Hepatocyte (in vitro differentiated cells): ENCODE measurements at regions not wholly inside any gene's neighbourhood (a gene's known extent, or its start where the extent isn't known, plus 50 kb on each side); places are given as distances from the start of the nearest gene placed in this dataset.

ENCODE experiments used
- DNase-seq: peaks from one replicate; pipeline ENCODE4 v3.0.0-alpha.2; 2016; ENCODE audit warnings: low spot score
- H2AFZ ChIP-seq: fragments of 200-600 bp; sonication (generic); 2 replicates; pipeline ENCODE4 v1.6.0; 2016; ENCODE audit warnings: antibody characterized with exemption, mild to moderate bottlenecking
- H3K27ac ChIP-seq: fragments of 200-600 bp; sonication (generic); 2 replicates; pipeline ENCODE4 v1.5.1; 2016; ENCODE audit warnings: mild to moderate bottlenecking
- H3K27me3 ChIP-seq: fragments of 200-600 bp; sonication (generic); 2 replicates; pipeline ENCODE4 v1.6.1; 2016
- H3K36me3 ChIP-seq: fragments of 200-600 bp; sonication (generic); replicated peaks from 2 replicates; pipeline ENCODE4 v1.5.1; 2016; ENCODE audit warnings: low read depth; ENCODE audit not compliant: insufficient read depth
- H3K4me1 ChIP-seq: fragments of 200-600 bp; sonication (generic); 2 replicates; pipeline ENCODE4 v1.5.1; 2016; ENCODE audit warnings: mild to moderate bottlenecking, moderate library complexity; ENCODE audit not compliant: insufficient read depth
- H3K4me2 ChIP-seq: fragments of 200-600 bp; sonication (generic); 2 replicates; pipeline ENCODE4 v1.6.0; 2016
- H3K4me3 ChIP-seq: fragments of 200-600 bp; sonication (generic); 2 replicates; pipeline ENCODE4 v1.5.1; 2016; ENCODE audit warnings: mild to moderate bottlenecking
- H3K79me2 ChIP-seq: fragments of 200-600 bp; sonication (generic); 2 replicates; pipeline ENCODE4 v1.6.0; 2017; ENCODE audit warnings: mild to moderate bottlenecking
- H3K9me2 ChIP-seq: fragments of 200-600 bp; sonication (generic); replicated peaks from 2 replicates; pipeline ENCODE4 v1.6.0; 2017; ENCODE audit warnings: mild to moderate bottlenecking; ENCODE audit not compliant: insufficient read depth
- H3K9me3 ChIP-seq: fragments of 200-600 bp; sonication (generic); 2 replicates; pipeline ENCODE4 v1.5.1; 2016; ENCODE audit warnings: low read depth, mild to moderate bottlenecking
- H4K20me1 ChIP-seq: fragments of 200-600 bp; sonication (generic); 2 replicates; pipeline ENCODE4 v1.6.0; 2016; ENCODE audit warnings: mild to moderate bottlenecking; ENCODE audit not compliant: insufficient read depth, poor library complexity, severe bottlenecking
- CTCF ChIP-seq: fragments of 200-600 bp; sonication (generic); IDR thresholded peaks from 2 replicates; pipeline ENCODE4 v1.5.1; 2016; ENCODE audit warnings: antibody characterized with exemption, mild to moderate bottlenecking; ENCODE audit not compliant: poor library complexity
- EZH2 ChIP-seq: fragments of 200-600 bp; sonication (generic); IDR thresholded peaks from 2 replicates; pipeline ENCODE4 v1.6.1; 2016; ENCODE audit warnings: antibody characterized with exemption, mild to moderate bottlenecking, borderline replicate concordance
- EZH2phosphoT487 ChIP-seq: fragments of 200-600 bp; sonication (generic); IDR thresholded peaks from one replicate; pipeline ENCODE4 v1.6.1; 2018; ENCODE audit warnings: antibody characterized with exemption, mild to moderate bottlenecking, low read depth, moderate library complexity; ENCODE audit not compliant: unreplicated experiment, severe bottlenecking
- WGBS: methylation state at CpG from one replicate; pipeline ENCODE4 v1.1.6; 2016; ENCODE audit warnings: low lambda C conversion rate; ENCODE audit errors: missing lambda C conversion rate; 5-methylcytosine and 5-hydroxymethylcytosine counted together

- TF ChIP-seq EZH2phosphoT487: no peak
- no peak for TF ChIP-seq CTCF
- no peak for TF ChIP-seq EZH2
- WGBS: 70% methylated on average over 4 of the region's 4 CpGs
- no peaks in the 10 kb centered on the region for H3K36me3 ChIP-seq
- no peak overlapping the region for H2AFZ ChIP-seq
- peaks cover 6% of the 10 kb centered on the region for H3K4me1 ChIP-seq
- H3K79me2 ChIP-seq: no peaks in the 10 kb centered on the region
- H3K4me2 ChIP-seq: no peak overlapping the region
- H3K9me3 ChIP-seq: no peaks in the 10 kb centered on the region
- H3K27me3 ChIP-seq: no peaks in the 10 kb centered on the region
- no peak overlapping the region for H3K4me3 ChIP-seq
- H4K20me1 ChIP-seq: no peaks in the 10 kb centered on the region
- DNase-seq: no peak
- no peaks in the 10 kb centered on the region for H3K9me2 ChIP-seq
- no peak overlapping the region for H3K27ac ChIP-seq
Observed at GRCh38 chr3:73966733-73967132, 342.0 kb upstream of the PDZRN3 start.

- H3K27me3 ChIP-seq: no peaks in the 10 kb centered on the region
- H4K20me1 ChIP-seq: no peaks in the 10 kb centered on the region
- H3K4me2 ChIP-seq: peak overlapping the region; percentile 17
- H3K4me1 ChIP-seq: peaks cover 6% of the 10 kb centered on the region
- H3K36me3 ChIP-seq: no peaks in the 10 kb centered on the region
- H2AFZ ChIP-seq: no peak overlapping the region
- 100% methylated on average over 1 of the region's 1 CpG for WGBS
- TF ChIP-seq CTCF (no peak), EZH2 (no peak), EZH2phosphoT487 (no peak)
- no peak overlapping the region for H3K27ac ChIP-seq
- no peak overlapping the region for H3K4me3 ChIP-seq
- no peaks in the 10 kb centered on the region for H3K9me3 ChIP-seq
- DNase-seq: no peak
- no peaks in the 10 kb centered on the region for H3K9me2 ChIP-seq
- H3K79me2 ChIP-seq: no peaks in the 10 kb centered on the region
Observed at GRCh38 chr3:73964818-73965217, 340.1 kb upstream of the PDZRN3 start.

- Histone ChIP-seq H3K27me3 (no peaks in the 10 kb centered on the region), H3K79me2 (no peaks in the 10 kb centered on the region), H3K4me1 (no peaks in the 10 kb centered on the region), H3K9me2 (no peaks in the 10 kb centered on the region), H2AFZ (no peak overlapping the region), H3K9me3 (no peaks in the 10 kb centered on the region), H3K4me3 (no peak overlapping the region), H3K36me3 (no peaks in the 10 kb centered on the region), H3K27ac (no peak overlapping the region), H4K20me1 (no peaks in the 10 kb centered on the region), H3K4me2 (no peak overlapping the region)
- no peak for DNase-seq
- WGBS: 91% methylated on average over 2 of the region's 2 CpGs
- TF ChIP-seq EZH2 (no peak), CTCF (no peak), EZH2phosphoT487 (no peak)
Observed at GRCh38 chr3:73955494-73956070, 330.8 kb upstream of the PDZRN3 start.
